ENCODE measurements at regions not wholly inside any gene's neighbourhood (a gene's known extent, or its start where the extent isn't known, plus 50 kb on each side); places are given as distances from the start of the nearest gene placed in this dataset.

- Histone ChIP-seq H4K20me1 (replicated peaks; ENCODE audit: insufficient read depth) (no peaks in the 10 kb centered on the region), H3K9me2 (ENCODE audit: insufficient read depth) (no peaks in the 10 kb centered on the region), H3K4me2 (no peak overlapping the region), H3K79me2 (replicated peaks; ENCODE audit: insufficient read depth) (no peaks in the 10 kb centered on the region), H2AFZ (no peak overlapping the region), H3K36me3 (ENCODE audit: insufficient read depth) (no peaks in the 10 kb centered on the region), H3K4me1 (ENCODE audit: insufficient read depth) (no peaks in the 10 kb centered on the region), H3F3A (replicated peaks; ENCODE audit: low read depth) (no peaks in the 10 kb centered on the region), H3K4me3 (no peak overlapping the region), H3K27me3 (ENCODE audit: insufficient read depth) (no peaks in the 10 kb centered on the region), H3K27ac (ENCODE audit: low read depth) (no peak overlapping the region)
- TF ChIP-seq ZNF331 (CRISPR knock-in tag; IDR thresholded peaks at IDR 0.05; ENCODE audit: low read depth) (no peak), EZH2phosphoT487 (IDR thresholded peaks at IDR 0.05; ENCODE audit: unreplicated experiment) (no peak), CREB1 (CRISPR knock-in tag; IDR thresholded peaks at IDR 0.05; ENCODE audit: low read depth) (no peak), REST (IDR thresholded peaks at IDR 0.05; ENCODE audit: unreplicated experiment) (no peak), EZH2 (IDR thresholded peaks at IDR 0.05; ENCODE audit: low read depth, unreplicated experiment) (no peak), ETS1 (IDR thresholded peaks at IDR 0.05) (no peak), ZNF462 (CRISPR knock-in tag; IDR thresholded peaks at IDR 0.05) (no peak), NANOG (IDR thresholded peaks at IDR 0.05; ENCODE audit: borderline replicate concordance) (no peak), ZNF114 (CRISPR knock-in tag; IDR thresholded peaks at IDR 0.05) (no peak)
- Mint-ChIP-seq H3K4me3 (no peak overlapping the region), H3K9me3 (no peaks in the 10 kb centered on the region), H3K27me3 (ENCODE audit: insufficient read depth, low read depth, poor library complexity) (no peaks in the 10 kb centered on the region), H3K27ac (no peak overlapping the region), H3K4me1 (peaks cover 2% of the 10 kb centered on the region; the same call in 1 of the 3 replicates), H3K36me3 (ENCODE audit: low read depth) (no peaks in the 10 kb centered on the region)
- no peak for DNase-seq (ENCODE audit: low spot score)
- no peak for ATAC-seq
These were observed 186.8 kb upstream of the CCDC150 start for GRCh38 chr2:196452758-196453157.

Measured in GM23338 (cell line).